Activated CD4-positive, alpha-beta T cell treated with anti-CD3 and anti-CD28 coated beads, Interleukin-2, Interleukin-6, amounts not matched to agents 100 ng/mL and 50 ng/mL, durations not matched to agents 16 hours and 8 hours (primary cell): ENCODE measurements at regions not wholly inside any gene's neighbourhood (a gene's known extent, or its start where the extent isn't known, plus 50 kb on each side); places are given as distances from the start of the nearest gene placed in this dataset.
"Not testable (repeated sequence)": the region's sequence is repeated elsewhere in the genome, so short reads cannot be mapped to it uniquely, and the experiment has no call there.

Experiments
- DNase-seq: peaks from one replicate; pipeline ENCODE4 v3.0.0-alpha.2; 2020

- no peak for DNase-seq
These were observed 83.2 kb downstream of the PTPRS start for GRCh38 chr19:5257155-5258045.

GRCh38 chr19:5255602-5256231 is 84.9 kb downstream of the PTPRS start:
- no peak for DNase-seq

GRCh38 chr19:5254944-5255343 is 85.7 kb downstream of the PTPRS start:
- DNase-seq = no peak

- no peak for DNase-seq
These were observed 86.1 kb downstream of the PTPRS start for GRCh38 chr19:5254543-5254942.

GRCh38 chr19:5253406-5254110 is 87.1 kb downstream of the PTPRS start:
- no peak for DNase-seq

- DNase-seq = no peak
These were observed 89.2 kb downstream of the PTPRS start for GRCh38 chr19:5251096-5252065.

- DNase-seq = no peak
These were observed 90.4 kb downstream of the PTPRS start for GRCh38 chr19:5250127-5250659.

GRCh38 chr19:5249526-5249925 is 91.1 kb downstream of the PTPRS start:
- no peak for DNase-seq

GRCh38 chr19:5247957-5248705 is 92.5 kb downstream of the PTPRS start:
- no peak for DNase-seq

- DNase-seq = no peak
These were observed 94.0 kb downstream of the PTPRS start for GRCh38 chr19:5246554-5247155.

- DNase-seq = no peak
These were observed 94.7 kb downstream of the PTPRS start for GRCh38 chr19:5245631-5246553.

- DNase-seq = no peak
These were observed 96.3 kb downstream of the PTPRS start for GRCh38 chr19:5244351-5244750.

GRCh38 chr19:5243878-5244277 is 96.7 kb downstream of the PTPRS start:
- no peak for DNase-seq

- not testable (repeated sequence) for DNase-seq
These were observed 98.7 kb downstream of the PTPRS start for GRCh38 chr19:5241896-5242295.

GRCh38 chr19:5240011-5240410 is 100.6 kb downstream of the PTPRS start:
- no peak for DNase-seq

GRCh38 chr19:5238700-5239099 is 101.9 kb downstream of the PTPRS start:
- no peak for DNase-seq

- DNase-seq = no peak
These were observed 102.6 kb downstream of the PTPRS start for GRCh38 chr19:5237939-5238480.

GRCh38 chr19:5237190-5237780 is 103.3 kb downstream of the PTPRS start:
- no peak for DNase-seq
